Caco-2 (cell line): ENCODE measurements at regions not wholly inside any gene's neighbourhood (a gene's known extent, or its start where the extent isn't known, plus 50 kb on each side); places are given as distances from the start of the nearest gene placed in this dataset.

Source experiments
- BruUV-seq: library from RNA; stranded (reverse); fragments of 400-500 nt; replicated peaks from 2 replicates; lab custom pipeline; 2021; lab: Mats Ljungman, UMichigan
- CTCF ChIA-PET: fragments of 300-600 bp; sonication (Branson Sonifier 250); formaldehyde crosslinking; loops from one replicate; lab custom pipeline; 2022; ENCODE audit warnings: antibody characterized with exemption; lab: Charles Lee
- POLR2A ChIA-PET: fragments of 300-600 bp; sonication (Branson Sonifier 250); formaldehyde crosslinking; loops from one replicate; lab custom pipeline; 2022; ENCODE audit warnings: antibody characterized with exemption; lab: Charles Lee
- DNase-seq, 2 experiments: peaks; one replicate each; pipeline versions ENCODE4 v3.0.0 to v3.0.0-alpha.2; 2020 to 2022
- H3K27me3 ChIP-seq: replicated peaks from 2 replicates; pipeline ENCODE4 v1.6.0; 2011; ENCODE audit warnings: low read length; ENCODE audit not compliant: control insufficient read depth, insufficient read depth
- H3K36me3 ChIP-seq: 2 replicates; pipeline ENCODE4 v1.5.1; 2011; ENCODE audit warnings: low read length; ENCODE audit not compliant: control insufficient read depth, insufficient read depth
- H3K4me1 ChIP-seq: fragments of 250-450 bp; sonication (Bioruptor Pico); 2 replicates; pipeline ENCODE4 v1.5.1; 2020; ENCODE audit warnings: mild to moderate bottlenecking
- H3K4me3 ChIP-seq: 2 replicates; pipeline ENCODE4 v1.5.1; 2011; ENCODE audit warnings: low read depth, mild to moderate bottlenecking, control low read depth, low read length
- H3K9me3 ChIP-seq: fragments of 250-450 bp; sonication (Bioruptor Pico); 2 replicates; pipeline ENCODE4 v1.5.1; 2020; ENCODE audit warnings: mild to moderate bottlenecking, moderate library complexity
- H3K27ac Mint-ChIP-seq: one replicate; pipeline ENCODE4 v1.8.0; 2022; ENCODE audit warnings: mixed read lengths; ENCODE audit not compliant: unreplicated experiment
- H3K27me3 Mint-ChIP-seq: one replicate; pipeline ENCODE4 v1.8.0; 2022; ENCODE audit warnings: mixed read lengths; ENCODE audit not compliant: insufficient read depth, unreplicated experiment
- H3K36me3 Mint-ChIP-seq: one replicate; pipeline ENCODE4 v1.8.0; 2022; ENCODE audit warnings: mild to moderate bottlenecking, mixed read lengths; ENCODE audit not compliant: insufficient read depth, unreplicated experiment
- H3K4me1 Mint-ChIP-seq: one replicate; pipeline ENCODE4 v1.8.0; 2022; ENCODE audit warnings: low read depth, mixed read lengths; ENCODE audit not compliant: unreplicated experiment
- H3K4me3 Mint-ChIP-seq: one replicate; pipeline ENCODE4 v1.8.0; 2022; ENCODE audit warnings: mild to moderate bottlenecking, moderate library complexity, mixed read lengths; ENCODE audit not compliant: unreplicated experiment
- H3K9me3 Mint-ChIP-seq: one replicate; pipeline ENCODE4 v1.8.0; 2022; ENCODE audit warnings: mixed read lengths; ENCODE audit not compliant: unreplicated experiment
- CTCF ChIP-seq, 2 experiments: fragments of 200-600 bp in 1 of 2; IDR thresholded peaks; 1 replicate in 1 of 2; 2 replicates in 1 of 2; pipeline versions ENCODE4 v1.5.1 to v1.8.0; 2011 to 2022; ENCODE audit warnings: antibody characterized with exemption in 1 of 2, control low read depth in 1 of 2, inconsistent platforms in 1 of 2, low read depth in 1 of 2, low read length in 1 of 2, mild to moderate bottlenecking in 1 of 2, moderate library complexity in 1 of 2; ENCODE audit not compliant: insufficient read depth in 1 of 2, severe bottlenecking in 1 of 2, unreplicated experiment in 1 of 2
- intact Hi-C: fragments of 100-400 bp; cut with micrococcal nuclease; formaldehyde crosslinking; loops from one replicate; pipeline ENCODE4 v1.10.0; 2022; ENCODE audit not compliant: unreplicated experiment

- BruUV-seq, result no TSS peak
- no peak overlapping the region for H3K27ac Mint-ChIP-seq
These were observed 666.7 kb upstream of the CDH18 start for GRCh38 chr5:20654746-20655145.

GRCh38 chr5:20654033-20654432 lies 666.0 kb upstream of the CDH18 start:
- POLR2A ChIA-PET, result no interaction called here
- Mint-ChIP-seq H3K27ac (no peak overlapping the region), H3K4me1 (no peaks in the 10 kb centered on the region), H3K27me3 (no peaks in the 10 kb centered on the region), H3K9me3 (no peaks in the 10 kb centered on the region), H3K36me3 (no peaks in the 10 kb centered on the region), H3K4me3 (no peak overlapping the region)
- Histone ChIP-seq H3K27me3 (no peaks in the 10 kb centered on the region), H3K4me3 (no peak overlapping the region), H3K4me1 (no peaks in the 10 kb centered on the region), H3K9me3 (no peaks in the 10 kb centered on the region), H3K36me3 (no peaks in the 10 kb centered on the region)
- no TSS peak for BruUV-seq
- no peak for DNase-seq
- intact Hi-C loops, result no loop called here
- CTCF ChIA-PET, result no interaction called here
- no peak for TF ChIP-seq CTCF (IDR thresholded peaks at IDR 0.05; ENCODE audit: insufficient read depth in 1 of 2, low read depth in 1 of 2, low read length in 1 of 2, severe bottlenecking in 1 of 2, unreplicated experiment in 1 of 2)

More at GRCh38 chr5:20654746-20655145, 666.7 kb upstream of the CDH18 start:
- H3K4me1 ChIP-seq, result no peaks in the 10 kb centered on the region
- H3K4me3 ChIP-seq, result no peak overlapping the region
- no peaks in the 10 kb centered on the region for H3K9me3 ChIP-seq
- Mint-ChIP-seq H3K27me3 (no peaks in the 10 kb centered on the region), H3K4me1 (no peaks in the 10 kb centered on the region), H3K9me3 (no peaks in the 10 kb centered on the region), H3K4me3 (no peak overlapping the region), H3K36me3 (no peaks in the 10 kb centered on the region)
- no peaks in the 10 kb centered on the region for H3K36me3 ChIP-seq
- no peaks in the 10 kb centered on the region for H3K27me3 ChIP-seq
- POLR2A ChIA-PET, result no interaction called here
- no peak for TF ChIP-seq CTCF (IDR thresholded peaks at IDR 0.05; ENCODE audit: insufficient read depth in 1 of 2, low read depth in 1 of 2, low read length in 1 of 2, severe bottlenecking in 1 of 2, unreplicated experiment in 1 of 2)
- DNase-seq, result no peak
- CTCF ChIA-PET, result no interaction called here
- intact Hi-C loops, result no loop called here

- Histone ChIP-seq H3K27me3 (no peaks in the 10 kb centered on the region), H3K36me3 (no peaks in the 10 kb centered on the region), H3K4me1 (no peaks in the 10 kb centered on the region), H3K9me3 (no peaks in the 10 kb centered on the region), H3K4me3 (no peak overlapping the region)
- no peak for TF ChIP-seq CTCF (IDR thresholded peaks at IDR 0.05; ENCODE audit: insufficient read depth in 1 of 2, low read depth in 1 of 2, low read length in 1 of 2, severe bottlenecking in 1 of 2, unreplicated experiment in 1 of 2)
- H3K27ac Mint-ChIP-seq, result no peak overlapping the region
- H3K27me3 Mint-ChIP-seq, result no peaks in the 10 kb centered on the region
- intact Hi-C loops, result no loop called here
- no peaks in the 10 kb centered on the region for H3K4me1 Mint-ChIP-seq
- no peaks in the 10 kb centered on the region for H3K9me3 Mint-ChIP-seq
- no peak for DNase-seq
- no peak overlapping the region for H3K4me3 Mint-ChIP-seq
- CTCF ChIA-PET, result no interaction called here
- POLR2A ChIA-PET, result no interaction called here
- no TSS peak for BruUV-seq
- H3K36me3 Mint-ChIP-seq, result no peaks in the 10 kb centered on the region
These were observed 662.0 kb upstream of the CDH18 start for GRCh38 chr5:20649966-20650365.
